ENCODE measurements at regions not wholly inside any gene's neighbourhood (a gene's known extent, or its start where the extent isn't known, plus 50 kb on each side); places are given as distances from the start of the nearest gene placed in this dataset.

- TF ChIP-seq CTCF (IDR thresholded peaks at IDR 0.05; ENCODE audit: insufficient read depth, low read depth, low read length) = no peak
- no peak for TF ChIP-seq EZH2 (IDR thresholded peaks at IDR 0.05; ENCODE audit: insufficient read depth, low read length)
Measured at GRCh38 chr1:87404296-87404695, 75.6 kb downstream of the LMO4 start.
